HG03354 (cell line): ENCODE measurements at regions not wholly inside any gene's neighbourhood (a gene's known extent, or its start where the extent isn't known, plus 50 kb on each side); places are given as distances from the start of the nearest gene placed in this dataset.
"Not testable (repeated sequence)": the region's sequence is repeated elsewhere in the genome, so short reads cannot be mapped to it uniquely, and the experiment has no call there.

Experiments
- ATAC-seq: cut with Tn5 transposase; IDR thresholded peaks from one replicate; pipeline ENCODE4 v1.9.1; 2021; ENCODE audit warnings: mild to moderate bottlenecking; ENCODE audit not compliant: unreplicated experiment, poor library complexity, severe bottlenecking

GRCh38 chr1:161454865-161455707 is 50.2 kb upstream of the FCGR2A start:
- ATAC-seq = peak; percentile 39

DNA sequence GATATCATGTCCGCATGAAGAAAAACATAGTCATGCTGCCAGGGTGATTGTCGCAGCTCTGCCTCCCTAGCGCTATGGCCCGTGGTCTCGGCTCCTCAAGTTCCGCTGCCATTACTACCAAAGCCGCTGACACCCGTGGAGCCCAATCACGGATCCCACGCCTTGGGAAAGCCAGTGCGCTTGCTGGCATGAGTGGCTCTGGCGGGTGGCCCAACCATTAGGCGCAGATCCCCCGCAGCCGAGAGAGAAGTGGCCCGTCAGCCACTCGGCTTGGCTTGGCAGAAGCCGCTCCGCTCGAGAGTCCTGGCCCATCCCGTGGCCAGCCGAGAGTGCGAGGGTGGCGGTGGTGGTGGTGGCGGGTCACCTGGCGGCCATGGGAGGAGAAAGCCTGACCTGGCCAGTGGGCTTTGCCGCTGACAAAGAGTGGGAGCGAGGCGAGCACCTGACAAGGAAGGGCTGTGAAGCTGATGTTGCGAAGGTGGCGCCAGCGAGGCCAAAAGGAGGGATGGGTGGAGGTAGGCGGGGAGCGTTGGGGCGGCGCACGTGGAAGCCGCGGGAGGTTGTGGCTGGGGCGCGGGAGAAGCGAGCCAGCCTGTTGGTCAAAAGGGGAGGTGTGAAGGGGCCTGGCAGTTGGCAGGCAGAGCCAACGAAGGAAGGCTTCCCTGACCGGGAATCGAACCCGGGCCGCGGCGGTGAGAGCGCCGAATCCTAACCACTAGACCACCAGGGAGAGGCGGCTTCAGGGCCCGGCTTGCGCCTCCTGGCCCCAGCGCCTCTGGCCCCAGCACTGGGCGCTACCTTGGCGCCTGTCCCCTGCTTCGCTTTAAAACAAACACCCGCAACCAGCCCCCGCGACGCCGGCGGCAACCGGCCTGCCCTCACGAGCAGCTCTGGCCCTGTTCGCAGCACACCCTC is 51.0 kb upstream of the FCGR2A start:
- ATAC-seq = peak; percentile 77

- ATAC-seq = not testable (repeated sequence)
These were observed 53.4 kb upstream of the FCGR2A start for GRCh38 chr1:161451698-161452348.

DNA sequence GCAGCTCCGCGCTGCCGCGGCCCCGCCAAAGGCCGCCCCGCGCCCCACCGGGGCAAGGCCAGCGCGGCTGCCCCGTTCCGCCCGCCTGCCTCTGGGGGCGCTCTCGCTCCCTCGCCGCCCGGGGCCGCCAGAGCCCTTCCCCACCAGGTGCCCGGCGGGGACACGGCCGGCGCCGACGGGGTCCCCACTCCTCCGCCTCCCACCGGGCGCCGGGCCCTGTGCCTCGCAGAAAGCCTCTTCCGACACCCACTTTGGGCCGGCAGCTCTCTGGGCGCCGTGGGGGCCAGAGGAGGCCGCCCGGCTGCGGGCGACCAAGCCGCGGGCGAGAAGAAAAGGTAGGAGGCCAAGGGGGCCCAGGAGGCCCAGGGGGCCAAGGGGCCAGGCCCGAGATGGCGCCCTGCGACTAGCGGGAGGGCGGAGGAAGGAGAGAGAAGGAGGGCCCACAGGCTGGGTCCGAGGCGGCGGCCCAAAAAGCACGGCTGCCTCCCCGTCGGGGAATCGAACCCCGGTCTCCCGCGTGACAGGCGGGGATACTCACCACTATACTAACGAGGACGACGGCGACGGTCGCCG is 57.4 kb upstream of the FCGR2A start:
- ATAC-seq = peak; percentile 41

DNA sequence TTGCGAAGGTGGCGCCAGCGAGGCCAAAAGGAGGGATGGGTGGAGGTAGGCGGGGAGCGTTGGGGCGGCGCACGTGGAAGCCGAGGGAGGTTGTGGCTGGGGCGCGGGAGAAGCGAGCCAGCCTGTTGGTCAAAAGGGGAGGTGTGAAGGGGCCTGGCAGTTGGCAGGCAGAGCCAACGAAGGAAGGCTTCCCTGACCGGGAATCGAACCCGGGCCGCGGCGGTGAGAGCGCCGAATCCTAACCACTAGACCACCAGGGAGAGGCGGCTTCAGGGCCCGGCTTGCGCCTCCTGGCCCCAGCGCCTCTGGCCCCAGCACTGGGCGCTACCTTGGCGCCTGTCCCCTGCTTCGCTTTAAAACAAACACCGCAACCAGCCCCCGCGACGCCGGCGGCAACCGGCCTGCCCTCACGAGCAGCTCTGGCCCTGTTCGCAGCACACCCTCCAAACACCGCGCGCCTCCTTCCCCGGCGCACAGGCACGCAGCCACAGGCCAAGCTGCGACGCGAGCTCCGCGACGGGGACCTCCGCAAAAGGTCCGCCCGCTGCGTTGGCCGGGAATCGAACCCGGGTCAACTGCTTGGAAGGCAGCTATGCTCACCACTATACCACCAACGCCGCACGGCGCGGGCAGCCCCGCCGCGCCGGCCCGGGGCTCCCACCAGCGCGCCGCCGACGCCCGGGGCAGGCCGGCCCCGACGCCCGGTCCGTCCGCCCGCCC is 58.1 kb upstream of the FCGR2A start:
- ATAC-seq = peak; percentile 56

- ATAC-seq = not testable (repeated sequence)
These were observed 60.5 kb upstream of the FCGR2A start for GRCh38 chr1:161444725-161445124.

- not testable (repeated sequence) for ATAC-seq
These were observed 61.0 kb upstream of the FCGR2A start for GRCh38 chr1:161444255-161444654.

DNA sequence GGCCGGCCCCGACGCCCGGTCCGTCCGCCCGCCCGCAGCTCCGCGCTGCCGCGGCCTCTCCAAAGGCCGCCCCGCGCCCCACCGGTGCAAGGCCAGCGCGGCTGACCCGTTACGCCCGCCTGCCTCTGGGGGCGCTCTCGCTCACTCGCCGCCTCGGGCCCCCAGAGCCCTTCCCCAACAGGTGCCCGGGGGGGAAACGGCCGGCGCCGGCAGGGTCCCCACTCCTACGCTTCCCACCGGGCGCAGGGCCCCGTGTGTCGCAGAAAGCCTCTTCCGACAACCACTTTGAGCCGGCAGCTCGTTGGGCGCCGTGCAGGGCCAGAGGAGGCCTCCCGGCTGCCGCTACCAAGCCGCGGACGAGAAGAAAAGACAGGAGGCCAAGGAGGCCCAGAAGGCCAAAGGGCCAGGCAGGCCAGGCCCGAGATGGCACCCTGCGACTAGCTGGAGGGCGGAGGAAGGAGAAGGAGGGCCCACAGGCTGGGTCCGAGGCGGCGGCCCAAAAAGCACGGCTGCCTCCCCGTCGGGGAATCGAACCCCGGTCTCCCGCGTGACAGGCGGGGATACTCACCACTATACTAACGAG is 64.9 kb upstream of the FCGR2A start:
- ATAC-seq = no peak

DNA sequence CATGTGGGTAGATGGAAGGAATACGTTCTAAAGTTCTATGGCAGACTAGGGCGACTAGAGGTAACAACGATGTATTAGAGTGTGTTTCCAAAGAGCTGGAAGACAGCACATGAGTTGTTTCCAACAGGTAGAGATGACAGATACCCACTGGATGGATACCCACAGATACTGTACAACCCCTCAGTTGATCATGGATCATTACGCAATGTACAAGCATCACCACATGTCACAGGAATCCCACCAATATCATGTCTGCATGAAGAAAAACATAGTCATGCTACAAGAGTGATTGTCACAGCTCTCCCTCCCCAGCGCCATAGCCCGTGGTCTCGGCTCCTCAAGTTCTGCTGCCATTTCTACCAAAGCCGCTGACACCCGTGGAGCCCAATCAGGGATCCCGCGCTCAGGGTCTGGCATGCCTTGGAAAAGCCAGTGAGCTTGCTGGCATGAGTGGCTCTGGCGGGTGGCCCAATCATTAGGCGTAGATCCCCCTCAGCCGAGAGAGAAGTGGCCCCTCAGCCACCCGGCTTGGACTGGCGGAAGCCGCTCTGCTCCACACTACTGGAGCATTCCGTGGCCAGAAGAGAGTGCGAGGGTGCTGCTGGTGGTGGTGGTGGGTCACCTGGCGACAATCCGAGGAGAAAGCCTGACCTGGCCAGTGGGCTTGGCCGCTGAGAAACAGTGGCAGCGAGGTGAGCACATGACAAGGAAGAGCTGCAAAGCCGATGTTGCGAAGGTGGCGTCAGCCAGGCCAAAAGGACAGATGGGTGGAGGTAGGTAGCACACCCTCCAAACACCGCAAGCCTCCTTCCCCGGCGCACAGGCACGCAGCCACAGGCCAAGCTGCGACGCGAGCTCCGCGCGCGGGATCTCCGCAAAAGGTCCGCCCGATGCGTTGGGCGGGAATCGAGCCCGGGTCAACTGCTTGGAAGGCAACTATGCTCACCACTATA is 65.7 kb upstream of the FCGR2A start:
- no peak for ATAC-seq

- ATAC-seq = not testable (repeated sequence)
These were observed 65.5 kb upstream of the CFAP126 start for GRCh38 chr1:161433191-161433590.

GRCh38 chr1:161432091-161432490 is 64.4 kb upstream of the CFAP126 start:
- no peak for ATAC-seq

DNA sequence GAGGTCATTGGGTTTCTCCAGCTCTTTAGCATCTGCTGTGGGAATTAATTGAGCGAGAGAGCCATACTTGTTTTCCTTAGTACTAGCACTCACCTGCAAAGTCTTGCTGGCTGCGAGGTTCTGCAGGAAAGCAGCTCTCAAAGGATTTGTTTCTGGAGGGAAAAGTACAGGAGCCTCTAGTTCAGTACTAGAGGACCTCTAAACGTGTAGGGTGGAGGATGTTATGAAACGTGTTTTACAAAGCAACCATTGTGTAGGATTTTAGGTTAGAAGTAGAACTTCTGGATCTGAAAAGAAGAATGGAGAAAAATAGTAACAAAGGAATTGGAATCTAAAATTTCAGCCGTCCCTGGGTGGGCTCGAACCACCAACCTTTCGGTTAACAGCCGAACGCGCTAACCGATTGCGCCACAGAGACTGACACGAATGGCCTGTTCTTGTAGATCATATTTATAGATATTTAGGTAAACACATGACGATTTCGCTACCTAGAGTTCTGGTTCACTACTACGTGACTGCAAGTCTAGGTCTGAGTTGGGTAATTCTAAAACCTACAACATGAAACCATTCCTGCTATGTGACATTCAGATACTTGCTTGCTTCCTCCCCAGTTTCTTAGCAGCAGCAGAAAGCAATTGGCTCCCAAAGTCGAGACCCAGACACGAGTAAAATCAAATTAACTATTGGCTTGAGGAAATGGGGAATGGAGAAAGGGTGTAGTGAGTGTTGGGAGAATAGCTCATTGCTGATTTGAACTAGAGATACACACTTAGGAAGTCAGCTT is 60.2 kb upstream of the CFAP126 start:
- ATAC-seq = peak; percentile 62

DNA sequence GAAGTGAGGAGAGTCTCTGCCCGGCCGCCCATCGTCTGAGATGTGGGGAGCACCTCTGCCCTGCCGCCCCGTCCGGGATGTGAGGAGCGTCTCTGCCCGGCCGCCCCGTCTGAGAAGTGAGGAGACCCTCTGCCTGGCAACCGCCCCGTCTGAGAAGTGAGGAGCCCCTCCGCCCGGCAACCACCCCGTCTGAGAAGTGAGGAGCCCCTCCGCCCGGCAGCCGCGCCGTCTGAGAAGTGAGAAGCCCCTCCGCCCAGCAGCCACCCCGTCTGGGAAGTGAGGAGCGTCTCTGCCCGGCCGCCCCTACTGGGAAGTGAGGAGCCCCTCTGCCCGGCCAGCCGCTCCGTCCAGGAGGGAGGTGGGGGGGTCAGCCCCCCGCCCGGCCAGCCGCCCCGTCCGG is 55.2 kb upstream of the CFAP126 start:
- not testable (repeated sequence) for ATAC-seq

DNA sequence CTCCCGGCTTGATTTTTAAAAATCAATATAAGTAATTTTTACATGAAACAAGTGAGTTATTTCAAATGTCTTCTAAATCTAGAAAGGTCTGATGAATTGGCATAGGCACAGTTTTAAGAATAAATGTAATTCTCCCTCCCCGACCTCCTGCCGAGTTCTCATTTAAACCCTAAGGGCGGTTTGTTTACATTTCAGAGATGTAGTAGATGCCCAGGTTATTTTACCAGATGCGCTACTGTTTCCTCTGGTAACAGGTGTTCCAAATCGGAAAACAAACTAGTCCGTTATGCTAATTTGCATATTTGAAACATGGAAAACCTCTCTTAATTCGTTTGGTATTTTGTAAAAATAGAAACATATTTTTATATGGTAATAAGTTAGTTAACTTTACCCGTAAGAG is 53.8 kb upstream of the CFAP126 start:
- ATAC-seq = peak; percentile 12

DNA sequence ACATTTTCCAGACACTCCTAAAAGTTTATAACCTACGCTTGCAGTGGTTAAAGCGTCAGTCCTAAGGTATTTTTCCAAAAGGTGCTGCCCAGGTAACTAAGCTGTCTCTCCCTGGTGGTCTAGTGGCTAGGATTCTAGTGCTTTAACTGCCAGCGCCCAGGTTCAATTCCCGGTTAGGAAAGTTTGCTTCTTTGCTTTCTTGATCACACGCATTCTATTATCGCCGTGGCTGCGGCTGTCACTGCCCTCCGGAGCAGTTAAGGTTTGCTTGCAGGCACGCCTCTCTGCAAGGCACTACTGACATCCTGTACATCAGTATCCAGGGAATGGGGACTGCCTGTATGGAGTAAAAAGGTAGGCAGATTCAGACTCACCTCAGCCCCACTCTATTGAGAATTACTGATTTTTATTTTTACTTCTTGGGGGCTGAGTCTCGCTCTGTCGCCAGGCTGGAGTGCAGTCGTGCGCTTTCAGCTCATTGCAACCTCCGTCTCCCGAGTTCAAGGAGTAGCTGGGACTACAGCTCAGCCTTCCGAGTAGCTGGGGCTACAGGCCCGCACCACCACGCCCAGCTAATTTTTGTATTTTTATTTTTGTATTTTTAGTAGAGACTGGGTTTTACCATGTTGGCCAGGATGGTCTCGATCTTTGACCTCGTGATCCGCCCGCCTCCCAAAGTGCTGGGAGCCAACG is 53.2 kb upstream of the CFAP126 start:
- no peak for ATAC-seq

DNA sequence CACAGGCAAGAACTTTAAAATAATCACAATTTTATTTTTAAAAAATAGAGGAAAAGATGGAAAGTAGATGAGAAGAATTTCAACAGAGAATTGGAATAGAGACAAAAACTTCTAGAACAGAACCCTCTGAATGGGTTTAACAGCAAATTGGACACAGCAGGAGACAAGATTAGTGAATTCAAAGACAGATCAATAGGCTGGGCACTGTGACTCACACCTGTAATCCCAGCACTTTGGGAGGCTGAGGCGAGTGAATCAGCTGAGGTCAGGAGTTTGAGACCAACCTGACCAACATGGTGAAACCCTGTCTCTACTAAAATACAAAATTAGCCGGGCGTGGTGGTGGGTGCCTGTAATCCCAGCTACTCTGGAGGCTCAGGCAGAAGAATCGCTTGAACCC is 49.9 kb upstream of the CFAP126 start:
- not testable (repeated sequence) for ATAC-seq
